GM12874 (cell line): ENCODE measurements at regions not wholly inside any gene's neighbourhood (a gene's known extent, or its start where the extent isn't known, plus 50 kb on each side); places are given as distances from the start of the nearest gene placed in this dataset.

Source experiments
- CTCF ChIP-seq: IDR thresholded peaks from 2 replicates; pipeline ENCODE4 v1.5.1; 2011; ENCODE audit warnings: low read depth, mild to moderate bottlenecking, control low read depth, low read length, moderate library complexity; ENCODE audit not compliant: insufficient read depth

- TF ChIP-seq CTCF = no peak
These were observed 272.8 kb upstream of the TENM3 start for GRCh38 chr4:181970366-181970765.

- TF ChIP-seq CTCF = no peak
These were observed 271.8 kb upstream of the TENM3 start for GRCh38 chr4:181971411-181971810.

- no peak for TF ChIP-seq CTCF
These were observed 271.2 kb upstream of the TENM3 start for GRCh38 chr4:181971973-181972372.

- TF ChIP-seq CTCF = no peak
These were observed 266.4 kb upstream of the TENM3 start for GRCh38 chr4:181976764-181977163.

GRCh38 chr4:181982437-181982836, 260.8 kb upstream of the TENM3 start:
- no peak for TF ChIP-seq CTCF

GRCh38 chr4:181982856-181983255, 260.3 kb upstream of the TENM3 start:
- TF ChIP-seq CTCF = no peak

- no peak for TF ChIP-seq CTCF
These were observed 255.8 kb upstream of the TENM3 start for GRCh38 chr4:181987392-181987791.

- no peak for TF ChIP-seq CTCF
These were observed 254.1 kb upstream of the TENM3 start for GRCh38 chr4:181989071-181989470.
